ENCODE measurements at regions not wholly inside any gene's neighbourhood (a gene's known extent, or its start where the extent isn't known, plus 50 kb on each side); places are given as distances from the start of the nearest gene placed in this dataset.
"Not testable (repeated sequence)": the region's sequence is repeated elsewhere in the genome, so short reads cannot be mapped to it uniquely, and the experiment has no call there.

DNA sequence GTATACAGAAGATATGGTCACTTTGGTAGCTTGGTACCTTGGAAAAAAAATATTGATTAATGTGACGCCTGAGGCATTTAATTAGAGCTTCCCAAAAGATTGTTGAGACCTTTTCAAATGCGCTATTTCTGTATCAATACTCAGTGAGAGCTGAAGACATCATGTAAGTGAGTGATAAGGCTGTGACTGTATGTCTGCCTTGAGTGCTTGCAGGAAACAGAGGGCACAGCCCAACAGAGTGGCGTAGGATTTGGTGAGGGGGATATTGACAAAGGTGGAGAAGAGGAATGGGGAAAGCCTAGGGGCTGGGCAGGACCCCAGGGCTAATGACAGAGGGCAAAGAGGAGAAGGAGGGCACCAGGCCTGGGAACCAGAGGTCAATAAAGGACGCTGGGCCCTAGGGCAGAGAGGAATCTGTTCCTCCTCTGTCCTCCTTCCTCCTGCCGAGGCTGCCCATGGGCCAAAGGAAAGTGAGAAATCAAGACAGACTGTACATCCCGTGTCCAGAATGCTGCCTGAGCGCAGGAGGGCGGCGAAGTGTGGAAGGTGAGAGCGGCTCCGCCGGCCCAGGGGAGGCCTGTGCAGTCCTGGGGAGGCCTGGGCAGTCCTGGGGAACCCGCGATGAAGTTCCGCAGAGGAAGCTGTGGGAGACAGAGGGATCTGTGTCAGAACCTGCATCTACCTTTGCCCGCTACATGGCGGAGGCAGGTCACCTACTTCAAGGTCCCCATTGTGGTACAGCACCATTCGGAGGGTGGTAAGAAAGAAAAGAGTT is 228.6 kb upstream of the PIEZO2 start:
- ATAC-seq = no peak

DNA sequence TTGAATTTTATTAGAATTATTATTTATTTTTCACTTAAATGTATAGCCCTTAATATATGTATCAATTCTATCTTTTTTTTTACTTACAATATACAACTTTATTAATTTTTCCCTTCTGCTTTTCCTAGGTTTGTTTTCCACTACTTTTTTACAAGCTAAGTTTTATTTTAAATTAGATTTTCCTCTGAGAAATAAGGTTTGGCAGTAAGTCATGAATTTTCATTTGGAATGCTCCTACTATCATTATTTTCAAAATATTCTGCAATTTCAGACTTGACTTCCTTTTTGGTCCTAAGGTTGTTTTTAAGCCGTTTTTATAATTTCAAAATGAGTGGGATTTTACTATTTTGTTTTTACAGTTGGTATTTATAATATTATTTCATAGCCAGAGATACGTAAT is 222.8 kb upstream of the PIEZO2 start:
- ATAC-seq = no peak

DNA sequence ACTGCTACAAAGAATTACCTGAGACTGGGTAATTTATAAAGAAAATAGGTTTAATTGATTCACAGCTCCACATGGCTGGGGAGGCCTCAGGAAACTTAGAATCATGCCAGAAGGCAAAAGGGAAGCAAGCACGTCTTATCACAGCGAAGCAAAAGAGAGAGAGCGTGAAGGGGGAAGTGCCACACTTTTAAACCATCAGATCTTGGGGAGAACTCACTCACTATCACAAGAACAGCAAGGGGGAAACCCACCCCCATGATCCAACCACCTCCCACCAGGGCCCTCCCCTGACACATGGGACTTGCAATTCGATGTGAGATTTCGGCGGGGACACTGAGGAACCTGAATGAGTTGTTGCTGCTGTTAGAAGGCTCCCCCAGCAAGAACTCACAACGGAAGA is 220.2 kb upstream of the PIEZO2 start:
- no peak for ATAC-seq

DNA sequence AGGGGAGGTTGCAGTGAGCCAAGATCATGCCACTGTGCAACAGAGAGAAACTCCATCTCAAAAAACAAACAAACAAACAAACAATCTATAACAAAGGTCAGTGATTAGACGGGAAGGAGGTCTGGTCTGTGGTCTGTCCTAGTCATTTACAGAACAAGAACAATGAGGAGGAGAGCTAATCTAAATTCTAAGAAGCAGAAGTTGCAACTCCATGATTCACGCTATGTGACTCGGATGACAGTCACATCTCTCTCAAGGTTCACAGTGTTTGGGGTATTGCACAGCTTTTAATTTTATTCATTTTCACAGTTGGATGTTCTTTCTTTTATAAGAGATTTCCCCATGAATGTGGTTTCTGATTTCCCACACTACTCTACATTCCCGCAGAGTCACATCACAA is 218.7 kb upstream of the PIEZO2 start:
- no peak for ATAC-seq

DNA sequence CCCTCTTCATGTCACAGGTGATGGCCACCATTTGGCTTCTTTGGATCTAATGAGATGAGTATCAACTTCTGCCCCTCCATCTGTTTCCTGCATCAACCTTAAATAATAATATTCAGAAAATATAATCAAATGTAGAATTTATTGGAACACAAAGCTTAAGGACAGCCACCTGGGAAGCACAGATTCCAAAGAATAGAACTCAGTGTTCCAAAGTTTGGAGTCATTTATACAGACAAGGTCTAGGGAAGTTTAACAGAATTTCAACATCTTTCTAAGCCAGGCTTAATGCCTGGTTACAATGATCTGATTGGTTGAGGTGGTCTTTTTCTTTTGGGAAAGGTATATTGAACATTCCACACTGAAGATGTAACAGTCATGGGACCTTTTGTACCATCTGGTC is 218.0 kb upstream of the PIEZO2 start:
- ATAC-seq = no peak

DNA sequence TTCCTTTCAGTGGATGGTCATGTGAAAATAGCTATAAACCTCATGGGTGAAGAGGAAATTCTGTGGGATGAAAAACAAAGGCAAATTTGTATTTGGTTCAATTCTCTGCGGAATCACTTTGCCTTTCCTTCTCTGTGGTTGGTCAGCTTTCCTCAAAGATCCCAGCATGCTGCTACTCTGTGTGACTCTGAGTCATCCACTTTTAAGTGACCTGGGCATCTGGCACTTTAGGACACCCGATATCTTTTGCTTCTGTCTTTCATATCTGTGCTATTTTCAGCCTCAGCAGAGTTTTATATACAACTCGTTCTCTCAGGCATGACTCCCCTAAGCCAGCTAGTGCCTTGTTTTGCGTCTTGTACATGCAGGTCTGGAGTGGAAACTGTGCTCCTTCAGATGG is 217.0 kb upstream of the PIEZO2 start:
- ATAC-seq = no peak

DNA sequence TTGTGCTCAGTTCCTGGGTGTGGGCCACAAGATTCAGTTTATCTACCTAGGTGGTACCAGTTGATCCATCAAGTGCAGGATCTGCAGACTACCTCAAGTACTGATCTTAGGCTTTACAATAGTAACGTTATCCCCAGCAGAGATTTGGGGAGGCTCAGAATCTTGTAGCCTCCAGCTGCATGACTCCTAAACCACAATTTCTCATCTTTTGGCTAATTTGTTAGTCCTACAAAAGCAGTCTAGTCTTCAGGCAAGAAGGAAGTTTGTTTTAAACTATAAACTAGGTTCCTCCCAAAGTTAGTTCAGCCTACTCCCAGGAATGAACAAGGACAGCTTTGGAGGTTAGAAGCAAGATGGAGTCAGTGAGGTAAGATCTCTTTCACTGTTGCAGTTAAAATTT is 213.5 kb upstream of the PIEZO2 start:
- ATAC-seq = no peak

DNA sequence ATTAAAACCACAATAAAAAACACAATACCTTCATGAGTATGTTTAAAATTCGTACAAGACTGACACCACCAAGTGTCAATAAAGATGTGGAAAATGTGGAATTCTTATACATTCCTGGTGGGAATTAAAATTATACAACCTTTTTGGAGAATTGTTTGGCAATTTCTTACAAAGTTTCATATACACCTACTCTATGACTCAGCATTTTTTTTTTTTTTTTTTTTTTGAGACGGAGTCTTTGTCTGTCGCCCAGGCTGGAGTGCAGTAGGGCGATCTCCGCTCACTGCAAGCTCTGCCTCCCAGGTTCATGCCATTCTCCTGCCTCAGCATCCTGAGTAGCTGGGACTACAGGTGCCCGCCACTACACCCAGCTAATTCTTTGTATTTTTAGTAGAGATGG is 212.5 kb upstream of the PIEZO2 start:
- ATAC-seq = not testable (repeated sequence)

DNA sequence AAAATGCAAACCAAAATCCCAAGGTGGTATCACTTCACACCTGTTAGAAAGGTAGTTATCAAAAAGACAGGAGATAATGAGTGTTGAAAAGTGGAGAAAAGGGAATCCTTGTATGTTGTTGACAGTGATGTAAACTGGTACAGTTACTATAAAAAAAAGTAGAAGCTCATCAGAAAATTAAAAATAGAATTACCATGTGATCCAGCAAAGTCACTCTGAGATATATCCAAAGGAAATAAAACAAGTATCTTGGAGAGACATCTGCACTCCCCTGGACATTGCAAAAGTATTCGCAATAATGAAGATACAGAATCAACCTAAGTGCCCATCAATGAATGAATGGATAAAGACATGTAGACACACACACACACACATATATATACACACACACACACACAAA is 208.3 kb upstream of the PIEZO2 start:
- no peak for ATAC-seq

DNA sequence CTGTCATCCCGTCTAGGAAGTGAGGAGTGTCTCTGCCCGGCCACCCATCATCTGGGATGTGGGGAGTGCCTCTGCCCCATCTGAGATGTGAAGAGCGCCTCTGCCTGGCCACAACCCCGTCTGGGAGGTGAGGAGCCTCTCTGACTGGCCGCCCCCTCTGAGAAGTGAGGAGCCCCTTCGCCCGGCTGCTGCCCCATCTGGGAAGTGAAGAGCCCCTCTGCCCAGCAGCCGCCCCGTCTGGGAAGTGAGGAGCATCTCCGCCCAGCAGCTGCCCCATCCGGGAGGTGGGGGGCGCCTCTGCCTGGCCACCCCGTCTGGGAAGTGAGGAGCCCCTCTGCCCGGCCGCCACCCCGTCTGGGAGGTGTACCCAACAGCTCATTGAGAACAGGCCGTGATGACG is 195.2 kb upstream of the PIEZO2 start:
- ATAC-seq = not testable (repeated sequence)

DNA sequence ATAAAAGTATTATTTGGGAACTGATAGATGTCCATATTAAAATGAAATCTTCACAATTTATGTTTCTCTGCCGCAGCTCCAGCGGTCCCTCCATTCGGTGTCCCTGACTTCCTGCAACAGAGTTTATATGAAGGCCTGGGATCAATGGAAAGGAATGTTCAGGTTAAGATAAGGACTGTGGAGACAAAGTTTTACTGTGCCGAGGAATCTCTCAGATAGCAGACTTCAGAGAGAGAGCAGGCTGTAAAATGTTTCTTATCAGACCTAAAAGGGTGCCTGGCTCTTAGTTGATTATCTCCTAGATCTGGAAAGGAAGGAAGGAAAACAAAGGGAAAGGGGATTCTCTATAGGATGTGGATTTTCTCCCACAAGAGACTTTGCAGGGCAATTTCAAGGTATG is 193.7 kb upstream of the PIEZO2 start:
- ATAC-seq = no peak

DNA sequence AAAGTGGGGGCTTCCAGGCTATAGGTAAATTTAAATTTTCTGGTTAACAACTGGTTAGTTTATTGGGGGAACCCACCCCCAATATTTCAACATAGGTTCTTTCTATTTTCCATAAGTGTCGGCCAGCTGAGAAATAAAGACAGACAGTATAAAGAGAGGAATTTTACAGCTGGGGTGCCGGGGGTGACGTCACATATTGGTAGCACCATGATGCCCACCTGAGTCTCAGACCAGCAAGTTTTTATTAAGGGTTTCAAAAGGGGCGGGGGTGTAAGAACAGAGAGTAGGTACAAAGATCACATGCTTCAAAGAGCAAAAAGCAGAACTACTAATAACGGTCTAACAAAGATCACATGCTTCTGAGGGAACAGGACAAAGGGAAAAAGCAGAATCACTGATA is 192.7 kb upstream of the PIEZO2 start:
- ATAC-seq = not testable (repeated sequence)

DNA sequence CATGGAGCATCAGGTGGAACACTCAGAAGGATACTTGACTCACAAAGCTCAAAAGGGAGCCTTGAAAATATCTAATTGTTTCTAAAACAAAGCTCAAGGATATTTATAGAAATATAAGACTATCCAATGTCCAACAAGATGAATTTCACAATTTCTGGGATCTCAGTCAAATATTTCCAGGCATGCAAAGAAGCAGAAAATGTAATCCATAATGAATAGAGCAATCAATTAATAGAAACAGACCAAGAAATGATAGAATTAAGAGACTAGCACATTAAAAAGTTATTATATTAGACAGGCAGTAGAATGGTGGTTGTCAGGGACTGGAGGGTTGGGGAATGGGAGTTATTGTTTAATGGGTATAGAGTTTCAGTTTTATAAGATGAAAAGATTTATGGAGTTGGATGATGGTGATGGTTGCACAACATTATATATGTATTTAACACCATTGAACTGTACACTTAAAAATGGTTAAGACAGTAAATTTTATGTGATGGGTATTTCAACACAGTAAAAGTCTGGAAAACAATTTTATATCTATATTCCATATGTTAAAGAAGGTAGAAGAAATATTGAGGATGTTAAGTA is 189.9 kb upstream of the PIEZO2 start:
- ATAC-seq = no peak

DNA sequence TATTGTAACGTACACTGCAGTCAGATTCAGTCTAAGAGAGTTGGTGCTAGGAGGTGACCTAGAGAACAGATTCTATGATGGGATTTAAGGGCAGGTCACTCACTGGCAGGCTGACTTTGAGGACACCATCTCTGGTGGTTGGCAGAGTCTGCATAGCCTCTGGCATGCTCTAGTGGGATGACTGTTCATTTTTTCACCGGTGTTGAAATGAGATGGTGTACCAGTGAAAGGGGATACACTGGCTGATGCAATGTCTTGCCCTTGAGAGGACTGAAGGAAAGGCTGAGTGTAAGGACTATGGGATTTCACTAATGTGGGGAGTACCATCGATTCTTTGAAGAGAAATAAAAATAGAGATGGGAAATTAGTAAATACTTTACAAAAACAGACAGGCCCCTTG is 186.9 kb upstream of the PIEZO2 start:
- ATAC-seq = no peak

DNA sequence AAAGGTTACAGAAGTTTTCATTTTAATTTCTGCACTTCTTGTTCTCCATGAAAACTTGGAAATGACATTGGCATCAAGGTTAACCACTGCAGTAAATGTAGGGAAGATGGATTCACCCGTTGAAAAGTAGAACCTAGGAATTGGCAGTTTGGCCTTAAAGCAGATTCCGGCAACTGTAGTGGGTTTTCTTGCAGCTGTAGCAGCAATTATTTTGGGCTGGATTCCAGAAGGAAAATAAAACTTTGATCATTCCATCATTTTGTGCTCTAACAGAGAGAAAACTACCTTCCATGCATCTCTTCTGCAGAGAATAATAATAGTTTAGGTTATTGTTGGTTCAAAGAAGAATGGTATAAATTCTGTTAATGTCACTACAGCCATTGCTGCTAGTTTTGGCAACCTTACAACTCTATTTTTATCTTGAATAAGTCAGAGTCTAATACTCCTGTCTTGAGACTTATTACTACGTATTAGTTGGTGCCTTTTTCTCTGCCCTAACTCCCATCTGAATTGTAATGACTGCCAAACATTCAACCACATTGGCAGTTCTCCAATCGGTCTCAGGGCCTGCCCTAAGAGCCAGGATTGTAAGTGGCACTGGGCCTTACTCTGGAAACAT is 178.1 kb upstream of the PIEZO2 start:
- no peak for ATAC-seq

DNA sequence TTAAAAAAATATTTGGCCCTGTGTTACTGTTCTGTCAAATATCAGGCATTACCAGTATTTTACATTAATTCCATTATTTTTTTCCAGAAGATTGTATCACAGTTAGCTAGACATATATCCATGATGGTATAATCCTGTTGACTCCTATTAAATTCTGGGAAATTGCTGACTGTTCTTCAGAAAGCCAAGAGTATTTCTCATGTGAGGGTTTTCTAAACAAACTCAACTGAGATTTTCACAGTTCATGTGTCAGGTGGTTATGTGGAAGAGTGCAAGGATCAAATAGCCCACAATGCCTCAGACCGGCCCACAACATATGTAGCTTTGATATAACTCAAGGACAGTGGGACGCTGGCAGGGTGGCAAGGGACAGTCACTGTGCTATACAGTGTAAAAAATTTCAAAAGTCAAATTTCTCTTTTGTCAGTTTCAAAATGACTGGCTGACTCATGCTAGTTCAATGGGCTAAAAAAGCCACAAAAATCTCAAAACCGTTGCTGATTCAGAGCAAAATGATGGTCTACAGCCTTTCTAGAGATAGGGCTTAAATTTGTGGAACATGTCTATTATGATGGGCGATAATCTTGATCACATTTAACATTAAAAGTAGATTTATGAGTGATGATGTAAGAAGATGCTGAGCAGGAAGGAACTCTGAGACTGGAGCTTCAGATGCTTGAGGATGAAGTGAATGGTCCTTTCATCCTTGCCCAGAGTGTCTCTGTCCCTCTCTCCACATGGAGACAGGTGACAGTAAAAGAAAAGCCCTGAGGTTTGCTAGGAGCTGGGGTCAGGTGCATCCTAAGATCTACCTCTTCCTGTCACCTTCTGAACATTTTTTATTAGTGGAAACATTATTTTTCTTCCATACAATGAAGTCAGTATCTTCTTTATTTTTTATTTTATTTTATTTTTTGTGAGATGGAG is 175.8 kb upstream of the PIEZO2 start:
- no peak for ATAC-seq

DNA sequence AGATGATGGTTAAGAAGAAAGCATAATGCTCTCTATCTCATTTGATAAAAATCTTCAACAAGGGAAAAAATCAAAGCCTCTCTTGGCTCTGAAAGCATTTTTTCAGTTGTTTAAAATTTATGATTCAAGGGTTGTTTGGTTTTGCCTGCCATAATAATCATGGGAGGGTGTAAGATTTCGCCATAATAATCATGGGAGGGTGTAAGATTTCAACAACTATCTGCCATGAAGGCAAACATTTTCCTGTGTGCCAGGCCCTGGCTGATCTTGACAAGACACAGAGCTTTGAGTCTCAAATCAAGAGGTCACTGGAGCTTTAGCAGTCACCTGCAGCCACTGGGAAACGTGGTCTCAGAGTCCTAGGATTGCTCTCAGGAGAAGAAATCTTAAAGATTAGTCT is 175.1 kb upstream of the PIEZO2 start:
- no peak for ATAC-seq

DNA sequence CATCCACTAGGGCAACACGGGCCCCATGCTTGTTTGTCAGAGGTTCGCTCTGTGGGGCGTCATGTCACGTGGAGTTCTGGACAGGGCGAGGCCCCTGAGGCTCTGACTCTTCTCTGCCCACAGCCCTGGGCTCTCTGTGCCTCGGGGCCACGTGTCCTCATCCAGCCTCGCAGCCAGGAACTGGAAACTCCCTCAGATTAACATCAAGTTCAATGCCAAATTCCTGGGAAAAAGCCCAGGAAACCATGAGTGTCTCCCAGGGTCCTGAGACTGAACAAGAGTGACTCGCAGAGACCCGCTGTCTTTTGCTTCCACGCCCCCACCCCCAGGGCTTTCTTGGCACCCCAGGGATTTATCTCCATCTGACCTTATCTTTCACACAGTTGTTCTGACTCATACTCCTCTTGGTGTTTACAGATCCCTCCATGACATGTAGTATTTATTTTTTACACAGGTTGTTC is 174.0 kb upstream of the PIEZO2 start:
- ATAC-seq = no peak

DNA sequence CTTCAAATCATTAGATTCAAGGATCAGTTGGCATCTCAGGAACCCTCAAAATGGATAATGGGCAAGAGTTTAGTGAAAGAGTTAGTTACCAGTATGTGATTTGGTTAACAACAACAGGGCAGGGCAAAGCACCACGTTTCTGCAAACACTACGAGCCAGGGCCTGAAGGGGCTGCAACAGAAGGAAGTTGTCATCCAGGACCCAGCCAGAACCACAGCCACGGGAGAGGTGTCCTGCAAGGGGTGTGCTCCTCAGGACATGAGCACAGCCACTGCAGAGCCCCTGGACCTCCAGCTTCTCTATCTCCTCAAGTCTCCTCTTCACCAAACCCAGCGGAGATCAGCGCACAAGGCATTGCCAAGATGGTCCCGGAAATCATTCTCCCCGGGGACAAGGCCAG is 173.3 kb upstream of the PIEZO2 start:
- ATAC-seq = no peak

DNA sequence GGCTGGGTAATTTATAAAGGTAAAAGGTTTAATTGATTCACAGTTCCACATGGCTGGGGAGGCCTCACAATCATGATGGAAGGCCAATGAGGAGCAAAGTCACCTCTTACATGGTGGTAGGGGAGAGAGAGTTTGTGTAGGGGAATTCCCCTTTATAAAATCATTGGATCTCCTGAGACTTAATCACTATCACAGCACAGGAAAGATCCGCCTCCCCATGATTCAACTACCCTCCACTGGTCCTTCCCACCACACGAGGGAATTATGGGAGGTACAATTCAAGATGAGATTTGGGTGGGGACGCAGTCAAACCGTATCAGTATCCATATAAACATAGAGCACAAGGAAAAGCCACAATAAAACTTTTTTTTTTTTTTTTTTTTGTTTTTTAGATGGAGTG is 172.6 kb upstream of the PIEZO2 start:
- ATAC-seq = no peak

DNA sequence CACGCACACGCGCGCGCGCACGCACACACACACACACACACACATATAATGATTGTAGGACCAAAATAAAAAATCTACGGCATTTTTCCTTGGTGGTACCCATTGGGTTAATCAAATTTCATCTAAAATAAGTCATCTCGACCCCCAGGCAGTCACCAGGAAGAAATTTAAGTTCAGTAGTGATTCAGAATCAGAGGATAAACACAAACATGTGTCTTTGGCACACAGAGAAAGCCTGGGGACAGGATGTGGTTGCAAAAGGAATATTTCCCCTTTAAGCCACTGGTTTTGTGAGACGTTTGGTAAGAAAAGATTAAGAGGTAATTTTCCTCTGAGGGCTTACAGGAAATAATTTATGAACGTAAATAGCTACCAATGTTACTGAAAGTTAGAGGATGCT is 171.6 kb upstream of the PIEZO2 start:
- no peak for ATAC-seq

DNA sequence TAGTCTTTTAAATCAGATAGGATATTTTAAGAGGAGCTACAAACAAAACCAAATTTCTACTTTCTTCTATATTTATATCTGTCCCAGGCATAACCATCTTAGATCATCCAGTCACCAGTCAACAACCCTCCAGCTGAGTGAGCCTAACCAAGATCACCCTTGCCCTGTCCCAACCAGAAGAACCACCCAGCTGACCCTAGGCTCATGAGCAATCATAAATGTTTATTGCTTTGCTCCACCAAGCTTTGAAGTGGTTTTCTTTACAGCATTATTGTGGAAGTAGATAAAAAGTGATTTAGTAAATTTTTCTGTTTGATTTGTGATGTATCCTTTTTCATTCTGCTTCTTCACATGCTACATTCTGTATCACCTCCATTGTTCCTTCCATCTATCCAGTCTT is 167.2 kb upstream of the PIEZO2 start:
- ATAC-seq = no peak

DNA sequence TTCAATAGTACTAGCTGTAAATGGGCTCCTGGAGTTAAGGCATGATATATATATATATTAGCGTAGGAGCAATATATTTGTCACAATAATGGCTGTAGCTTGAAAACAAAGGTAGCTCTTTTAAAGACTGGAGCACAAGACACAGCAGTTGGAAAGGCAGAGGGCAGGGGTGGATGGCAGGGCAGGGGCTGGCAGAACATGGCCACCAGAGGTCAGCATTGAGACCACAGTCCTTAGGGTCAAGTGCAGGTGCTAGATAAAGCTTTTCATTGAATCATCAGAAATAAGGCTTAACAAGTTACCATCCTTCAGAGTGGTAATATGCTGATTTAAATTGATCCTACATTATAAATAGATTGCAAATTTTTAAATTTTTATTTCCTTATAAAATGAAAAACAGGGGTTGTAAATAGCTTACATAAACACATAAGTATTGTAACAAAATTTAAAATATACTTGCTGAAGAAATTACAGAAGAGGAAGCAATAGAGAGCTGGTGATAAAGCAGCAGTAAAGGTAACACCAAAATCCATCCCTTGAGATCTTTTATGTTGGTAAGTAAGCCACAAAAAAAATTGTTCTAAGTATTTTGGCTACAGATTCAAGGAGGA is 161.2 kb upstream of the PIEZO2 start:
- peak; percentile 56 for ATAC-seq

All from esophagus mucosa (tissue), 1 donor.